ENCODE measurements at regions not wholly inside any gene's neighbourhood (a gene's known extent, or its start where the extent isn't known, plus 50 kb on each side); places are given as distances from the start of the nearest gene placed in this dataset.
A peak's percentile ranks its signal among the peaks of the same experiment; 100 is the strongest.

DNA sequence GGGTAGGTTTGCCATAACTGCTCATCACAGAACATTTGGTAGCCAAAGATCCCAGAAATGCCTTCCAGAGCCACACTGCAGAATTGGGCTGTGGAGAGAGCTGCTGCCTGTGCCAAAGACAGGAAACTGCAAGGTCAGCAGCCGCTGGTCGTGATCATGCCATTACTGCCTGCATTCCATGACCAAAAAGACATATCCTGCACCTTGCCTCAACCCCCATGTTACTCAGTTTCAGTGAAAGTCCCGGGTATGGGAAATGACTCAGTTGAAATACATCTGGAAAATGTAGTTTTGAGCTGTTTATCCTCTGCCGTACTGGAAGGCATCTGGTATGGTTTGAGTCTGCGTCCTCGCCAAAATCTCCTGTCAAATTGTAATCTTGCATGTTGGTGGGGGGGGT lies 161.7 kb downstream of the FCRL5 start:
- intact Hi-C loops (cut with micrococcal nuclease): no loop called here
- TF ChIP-seq JUND (IDR thresholded peaks at IDR 0.05): no peak
- TF ChIP-seq POLR2A (IDR thresholded peaks at IDR 0.05; ENCODE audit: borderline replicate concordance, extremely low read depth, insufficient read depth, insufficient read length): no peak
- no peak for TF ChIP-seq SIN3A (IDR thresholded peaks at IDR 0.05; ENCODE audit: low read depth)
- no peak for TF ChIP-seq POLR2AphosphoS5 (IDR thresholded peaks at IDR 0.05; ENCODE audit: low read depth, low read length)
- TF ChIP-seq SRF (IDR thresholded peaks at IDR 0.05; ENCODE audit: low read depth): no peak
- no peak for TF ChIP-seq EGR1 (IDR thresholded peaks at IDR 0.05; ENCODE audit: low read depth)
- TF ChIP-seq EZH2 (IDR thresholded peaks at IDR 0.05): 0 out of 2 replicates have a peak, but pooled peaks have one; percentile 53
- TF ChIP-seq CEBPB (IDR thresholded peaks at IDR 0.05; ENCODE audit: low read depth): no peak
- Histone ChIP-seq H3K4me3 (replicated peaks in 1 of 2; ENCODE audit: low read depth in 1 of 2, low read length in 2 of 2) (no peak overlapping the region), H3K4me1 (ENCODE audit: control insufficient read depth in 1 of 2, insufficient read depth in 2 of 2, low read length in 2 of 2) (peaks cover 0 to 7% of the 10 kb centered on the region in 2 experiments; a peak in 2 of 4 replicates), H2AFZ (ENCODE audit: low read depth, low read length, poor library complexity, severe bottlenecking) (no peak overlapping the region), H3K27ac (ENCODE audit: low read depth, low read length) (no peak overlapping the region), H3K4me2 (ENCODE audit: low read length) (peak overlapping the region; percentile 8), H3K9ac (ENCODE audit: low read length) (no peak overlapping the region), H3K27me3 (ENCODE audit: insufficient read depth, low read length) (peaks cover 70% of the 10 kb centered on the region), H3K79me2 (ENCODE audit: insufficient read depth, low read length) (no peaks in the 10 kb centered on the region), H4K20me1 (ENCODE audit: insufficient read depth) (no peaks in the 10 kb centered on the region), H3K9me2 (ENCODE audit: insufficient read depth) (no peaks in the 10 kb centered on the region), H3K9me3 (ENCODE audit: control insufficient read depth in 1 of 2, insufficient read depth in 1 of 2, low read depth in 1 of 2, low read length in 2 of 2) (no peaks in the 10 kb centered on the region), H3K36me3 (ENCODE audit: control insufficient read depth in 1 of 2, insufficient read depth in 2 of 2, low read length in 2 of 2) (no peaks in the 10 kb centered on the region)
- DNase-seq (ENCODE audit: low read depth, low spot score): no peak
- ATAC-seq: peak; percentile 22; the same call in 1 of the 2 replicates
- POLR2A ChIA-PET: no interaction called here
- RAD21 ChIA-PET (ENCODE audit: low non-redundant PET in 1 of 2, low total read pairs in 2 of 2, uncharacterized antibody in 2 of 2, unreplicated experiment in 2 of 2): no interaction called here
- BruUV-seq (replicated peaks): no TSS peak
- CTCF ChIA-PET: interaction anchor here (0.6 kb wide), 2 partner anchors 98 to 1839 kb away, joined by 4 to 5 read pairs; no protein-coding TSS in a partner anchor

DNA sequence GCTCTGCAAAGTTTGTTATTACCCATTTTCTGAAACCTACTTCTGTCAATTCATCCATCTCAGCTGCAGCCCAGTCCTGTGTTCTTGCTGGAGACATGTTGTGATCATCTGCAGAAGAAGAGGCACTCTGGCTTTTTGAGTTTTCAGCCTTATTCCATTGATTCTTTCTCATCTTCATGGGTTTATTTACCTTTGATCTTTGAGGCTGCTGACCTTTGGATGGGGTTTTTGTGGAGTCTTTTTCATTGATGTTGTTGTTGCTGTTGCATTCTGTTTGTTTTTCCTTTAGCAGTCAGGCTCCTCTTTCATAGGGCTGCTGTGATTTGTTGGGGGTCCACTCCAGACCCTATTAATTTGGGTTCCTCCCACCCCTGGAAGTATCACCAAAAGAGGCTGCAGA lies 164.3 kb downstream of the FCRL5 start:
- RAD21 ChIA-PET (ENCODE audit: low non-redundant PET in 1 of 2, low total read pairs in 2 of 2, uncharacterized antibody in 2 of 2, unreplicated experiment in 2 of 2): no interaction called here
- CTCF ChIA-PET: no interaction called here
- H4K20me1 ChIP-seq (ENCODE audit: insufficient read depth): no peaks in the 10 kb centered on the region
- TF ChIP-seq, protein P1, sequence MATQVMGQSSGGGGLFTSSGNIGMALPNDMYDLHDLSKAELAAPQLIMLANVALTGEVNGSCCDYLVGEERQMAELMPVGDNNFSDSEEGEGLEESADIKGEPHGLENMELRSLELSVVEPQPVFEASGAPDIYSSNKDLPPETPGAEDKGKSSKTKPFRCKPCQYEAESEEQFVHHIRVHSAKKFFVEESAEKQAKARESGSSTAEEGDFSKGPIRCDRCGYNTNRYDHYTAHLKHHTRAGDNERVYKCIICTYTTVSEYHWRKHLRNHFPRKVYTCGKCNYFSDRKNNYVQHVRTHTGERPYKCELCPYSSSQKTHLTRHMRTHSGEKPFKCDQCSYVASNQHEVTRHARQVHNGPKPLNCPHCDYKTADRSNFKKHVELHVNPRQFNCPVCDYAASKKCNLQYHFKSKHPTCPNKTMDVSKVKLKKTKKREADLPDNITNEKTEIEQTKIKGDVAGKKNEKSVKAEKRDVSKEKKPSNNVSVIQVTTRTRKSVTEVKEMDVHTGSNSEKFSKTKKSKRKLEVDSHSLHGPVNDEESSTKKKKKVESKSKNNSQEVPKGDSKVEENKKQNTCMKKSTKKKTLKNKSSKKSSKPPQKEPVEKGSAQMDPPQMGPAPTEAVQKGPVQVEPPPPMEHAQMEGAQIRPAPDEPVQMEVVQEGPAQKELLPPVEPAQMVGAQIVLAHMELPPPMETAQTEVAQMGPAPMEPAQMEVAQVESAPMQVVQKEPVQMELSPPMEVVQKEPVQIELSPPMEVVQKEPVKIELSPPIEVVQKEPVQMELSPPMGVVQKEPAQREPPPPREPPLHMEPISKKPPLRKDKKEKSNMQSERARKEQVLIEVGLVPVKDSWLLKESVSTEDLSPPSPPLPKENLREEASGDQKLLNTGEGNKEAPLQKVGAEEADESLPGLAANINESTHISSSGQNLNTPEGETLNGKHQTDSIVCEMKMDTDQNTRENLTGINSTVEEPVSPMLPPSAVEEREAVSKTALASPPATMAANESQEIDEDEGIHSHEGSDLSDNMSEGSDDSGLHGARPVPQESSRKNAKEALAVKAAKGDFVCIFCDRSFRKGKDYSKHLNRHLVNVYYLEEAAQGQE (IDR thresholded peaks at IDR 0.05; ENCODE audit: low read depth): no peak
- TF ChIP-seq EZH2 (IDR thresholded peaks at IDR 0.05) (no peak), SP1 (IDR thresholded peaks at IDR 0.05; ENCODE audit: low read depth) (no peak), CBX3 (IDR thresholded peaks at IDR 0.05; ENCODE audit: low read depth) (no peak), CEBPB (IDR thresholded peaks at IDR 0.05; ENCODE audit: low read depth) (no peak), JUND (IDR thresholded peaks at IDR 0.05) (no peak), TCF7L2 (IDR thresholded peaks at IDR 0.05; ENCODE audit: borderline replicate concordance, extremely low read depth, insufficient read depth, insufficient read length) (no peak), SRF (IDR thresholded peaks at IDR 0.05; ENCODE audit: low read depth) (no peak), FOSL1 (IDR thresholded peaks at IDR 0.05; ENCODE audit: low read depth) (no peak), SIN3A (IDR thresholded peaks at IDR 0.05; ENCODE audit: low read depth) (no peak), RAD21 (IDR thresholded peaks at IDR 0.05; ENCODE audit: low read depth) (no peak), ZNF274 (IDR thresholded peaks at IDR 0.05; ENCODE audit: low read depth, low read length) (no peak), POLR2A (IDR thresholded peaks at IDR 0.05; ENCODE audit: borderline replicate concordance, extremely low read depth, insufficient read depth, insufficient read length) (no peak), ZFX (IDR thresholded peaks at IDR 0.05) (no peak)
- TF ChIP-seq, protein P2, sequence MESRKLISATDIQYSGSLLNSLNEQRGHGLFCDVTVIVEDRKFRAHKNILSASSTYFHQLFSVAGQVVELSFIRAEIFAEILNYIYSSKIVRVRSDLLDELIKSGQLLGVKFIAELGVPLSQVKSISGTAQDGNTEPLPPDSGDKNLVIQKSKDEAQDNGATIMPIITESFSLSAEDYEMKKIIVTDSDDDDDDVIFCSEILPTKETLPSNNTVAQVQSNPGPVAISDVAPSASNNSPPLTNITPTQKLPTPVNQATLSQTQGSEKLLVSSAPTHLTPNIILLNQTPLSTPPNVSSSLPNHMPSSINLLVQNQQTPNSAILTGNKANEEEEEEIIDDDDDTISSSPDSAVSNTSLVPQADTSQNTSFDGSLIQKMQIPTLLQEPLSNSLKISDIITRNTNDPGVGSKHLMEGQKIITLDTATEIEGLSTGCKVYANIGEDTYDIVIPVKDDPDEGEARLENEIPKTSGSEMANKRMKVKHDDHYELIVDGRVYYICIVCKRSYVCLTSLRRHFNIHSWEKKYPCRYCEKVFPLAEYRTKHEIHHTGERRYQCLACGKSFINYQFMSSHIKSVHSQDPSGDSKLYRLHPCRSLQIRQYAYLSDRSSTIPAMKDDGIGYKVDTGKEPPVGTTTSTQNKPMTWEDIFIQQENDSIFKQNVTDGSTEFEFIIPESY (IDR thresholded peaks at IDR 0.05; ENCODE audit: extremely low read depth, insufficient replicate concordance, low read length): no peak

More for the DNA sequence above, 164.3 kb downstream of the FCRL5 start:
- no peaks in the 10 kb centered on the region for H3K9me2 ChIP-seq (ENCODE audit: insufficient read depth)
- intact Hi-C loops (cut with micrococcal nuclease): no loop called here
- H3K27ac ChIP-seq (ENCODE audit: low read depth, low read length): no peak overlapping the region
- peaks cover 69% of the 10 kb centered on the region for H3K27me3 ChIP-seq (ENCODE audit: insufficient read depth, low read length)
- no peaks in the 10 kb centered on the region for H3K79me2 ChIP-seq (ENCODE audit: insufficient read depth, low read length)
- no peak overlapping the region for H3K4me2 ChIP-seq (ENCODE audit: low read length)
- no peak for DNase-seq (ENCODE audit: low read depth, low spot score)
- H3K9me3 ChIP-seq (ENCODE audit: control insufficient read depth in 1 of 2, insufficient read depth in 1 of 2, low read depth in 1 of 2, low read length in 2 of 2): no peaks in the 10 kb centered on the region
- POLR2A ChIA-PET: no interaction called here
- no peaks in the 10 kb centered on the region for H3K36me3 ChIP-seq (ENCODE audit: control insufficient read depth in 1 of 2, insufficient read depth in 2 of 2, low read length in 2 of 2)
- no peak for ATAC-seq
- peaks cover 0 to 7% of the 10 kb centered on the region in 2 experiments; a peak in 2 of 4 replicates for H3K4me1 ChIP-seq (ENCODE audit: control insufficient read depth in 1 of 2, insufficient read depth in 2 of 2, low read length in 2 of 2)
- H3K9ac ChIP-seq (ENCODE audit: low read length): no peak overlapping the region
- no TSS peak for BruUV-seq (replicated peaks)
- no peak overlapping the region for H2AFZ ChIP-seq (ENCODE audit: low read depth, low read length, poor library complexity, severe bottlenecking)
- no peak overlapping the region for H3K4me3 ChIP-seq (replicated peaks in 1 of 2; ENCODE audit: low read depth in 1 of 2, low read length in 2 of 2)
